AG10803 (cell line): ENCODE measurements at regions not wholly inside any gene's neighbourhood (a gene's known extent, or its start where the extent isn't known, plus 50 kb on each side); places are given as distances from the start of the nearest gene placed in this dataset.

Source experiments
- DNase-seq: peaks from one replicate; pipeline ENCODE4 v3.0.0; 2010; ENCODE audit warnings: low read depth
- H3K4me3 ChIP-seq: 2 replicates; pipeline ENCODE4 v1.5.1; 2011; ENCODE audit warnings: mild to moderate bottlenecking, low read length, control low read depth
- TF ChIP-seq, protein P1 (sequence below): conservative IDR thresholded peaks from 2 replicates; pipeline ENCODE4 v1.5.1; 2011; ENCODE audit warnings: mild to moderate bottlenecking, low read length, control low read depth, inconsistent platforms

DNA sequence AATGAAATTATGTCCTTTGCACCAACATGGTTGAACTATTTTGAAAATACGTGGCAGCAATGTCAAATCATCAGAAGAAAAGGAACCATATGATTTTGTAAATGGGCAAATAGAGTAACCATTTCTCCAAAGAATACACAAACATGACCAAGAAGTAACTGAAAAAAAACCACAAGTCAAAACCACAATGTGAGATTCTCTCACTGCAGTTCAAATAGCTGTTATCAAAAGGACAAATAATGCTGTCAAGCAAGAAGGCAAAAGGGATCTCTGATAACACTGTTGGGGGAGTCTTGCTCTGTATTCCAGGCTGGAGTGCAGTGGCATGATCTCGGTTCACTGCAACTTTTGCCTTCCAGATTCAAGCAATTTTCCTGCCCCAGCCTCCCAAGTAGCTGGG is 170.7 kb upstream of the XIST start:
- TF ChIP-seq, protein P1, sequence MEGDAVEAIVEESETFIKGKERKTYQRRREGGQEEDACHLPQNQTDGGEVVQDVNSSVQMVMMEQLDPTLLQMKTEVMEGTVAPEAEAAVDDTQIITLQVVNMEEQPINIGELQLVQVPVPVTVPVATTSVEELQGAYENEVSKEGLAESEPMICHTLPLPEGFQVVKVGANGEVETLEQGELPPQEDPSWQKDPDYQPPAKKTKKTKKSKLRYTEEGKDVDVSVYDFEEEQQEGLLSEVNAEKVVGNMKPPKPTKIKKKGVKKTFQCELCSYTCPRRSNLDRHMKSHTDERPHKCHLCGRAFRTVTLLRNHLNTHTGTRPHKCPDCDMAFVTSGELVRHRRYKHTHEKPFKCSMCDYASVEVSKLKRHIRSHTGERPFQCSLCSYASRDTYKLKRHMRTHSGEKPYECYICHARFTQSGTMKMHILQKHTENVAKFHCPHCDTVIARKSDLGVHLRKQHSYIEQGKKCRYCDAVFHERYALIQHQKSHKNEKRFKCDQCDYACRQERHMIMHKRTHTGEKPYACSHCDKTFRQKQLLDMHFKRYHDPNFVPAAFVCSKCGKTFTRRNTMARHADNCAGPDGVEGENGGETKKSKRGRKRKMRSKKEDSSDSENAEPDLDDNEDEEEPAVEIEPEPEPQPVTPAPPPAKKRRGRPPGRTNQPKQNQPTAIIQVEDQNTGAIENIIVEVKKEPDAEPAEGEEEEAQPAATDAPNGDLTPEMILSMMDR = no peak
- DNase-seq = no peak
- H3K4me3 ChIP-seq = no peak overlapping the region

DNA sequence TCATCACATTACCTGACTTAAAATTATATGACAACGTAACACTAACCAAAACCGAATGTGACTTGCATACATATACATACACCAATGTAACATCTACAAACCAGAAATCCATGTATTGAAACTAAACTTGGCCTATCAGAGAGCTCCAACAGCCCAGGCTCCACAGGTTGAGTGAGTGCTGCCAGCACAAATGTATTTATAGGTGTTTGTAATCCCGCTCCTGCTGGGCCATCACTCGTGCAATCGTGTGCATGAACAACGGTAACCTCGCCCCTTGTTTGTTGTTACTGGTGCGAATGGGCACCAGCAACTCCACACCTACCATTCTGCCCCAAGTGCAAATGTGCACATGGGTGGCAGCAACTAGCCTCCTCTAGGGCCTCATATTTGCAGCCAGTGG is 165.7 kb upstream of the XIST start:
- TF ChIP-seq, protein P1 = no peak
- no peak for DNase-seq
- no peak overlapping the region for H3K4me3 ChIP-seq

DNA sequence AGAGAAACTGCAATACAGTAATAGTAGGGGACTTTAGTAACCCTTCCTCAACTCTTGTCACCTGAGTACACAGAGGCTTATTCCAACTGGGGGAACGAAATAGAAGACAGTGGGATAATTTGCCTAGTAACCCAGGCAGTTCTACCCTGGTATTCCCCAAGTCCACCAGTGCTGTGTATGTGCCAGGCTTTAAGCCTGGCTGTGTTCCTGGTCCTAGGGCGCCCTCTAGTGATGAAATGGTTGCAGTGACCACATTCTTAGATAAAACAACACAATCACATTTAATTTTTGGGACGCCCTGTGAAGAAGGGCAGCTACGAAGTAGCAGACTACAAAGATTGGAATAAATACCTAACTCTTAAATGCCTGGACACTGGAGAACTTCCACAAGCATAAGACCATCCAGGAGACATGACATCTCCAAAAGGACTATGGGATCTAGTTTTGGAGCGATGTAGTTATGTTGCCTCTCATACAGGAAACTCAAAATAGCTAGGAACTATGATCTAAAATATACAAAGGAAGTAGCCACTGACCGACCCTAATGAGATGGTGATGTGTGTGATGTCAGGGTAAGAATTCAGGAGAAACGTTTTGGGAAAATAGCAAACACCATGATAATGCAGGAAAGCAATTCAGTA is 163.0 kb upstream of the XIST start:
- TF ChIP-seq, protein P1 = peak; percentile 68
- H3K4me3 ChIP-seq = no peak overlapping the region
- DNase-seq = peak; percentile 57

DNA sequence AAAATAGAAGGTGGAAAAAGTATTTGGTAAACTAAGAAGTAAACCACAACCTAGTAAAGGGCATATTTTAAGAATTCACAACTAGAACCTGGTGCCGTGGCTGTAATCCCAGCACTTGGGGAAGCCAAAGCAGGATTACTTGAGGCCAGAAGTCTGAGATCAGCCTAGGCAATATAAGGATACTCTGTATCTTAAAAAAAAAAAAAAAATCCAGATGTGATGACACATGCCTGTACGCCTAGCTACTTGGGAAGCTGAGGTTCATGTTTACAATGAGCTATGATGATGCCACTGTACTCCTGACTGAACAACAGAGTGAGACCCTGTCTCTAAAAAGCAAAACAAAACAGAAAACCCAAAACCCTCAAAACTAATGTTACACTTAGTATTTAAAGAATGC is 156.5 kb upstream of the XIST start:
- no peak overlapping the region for H3K4me3 ChIP-seq
- peak; percentile 16 for DNase-seq
- TF ChIP-seq, protein P1 = no peak

DNA sequence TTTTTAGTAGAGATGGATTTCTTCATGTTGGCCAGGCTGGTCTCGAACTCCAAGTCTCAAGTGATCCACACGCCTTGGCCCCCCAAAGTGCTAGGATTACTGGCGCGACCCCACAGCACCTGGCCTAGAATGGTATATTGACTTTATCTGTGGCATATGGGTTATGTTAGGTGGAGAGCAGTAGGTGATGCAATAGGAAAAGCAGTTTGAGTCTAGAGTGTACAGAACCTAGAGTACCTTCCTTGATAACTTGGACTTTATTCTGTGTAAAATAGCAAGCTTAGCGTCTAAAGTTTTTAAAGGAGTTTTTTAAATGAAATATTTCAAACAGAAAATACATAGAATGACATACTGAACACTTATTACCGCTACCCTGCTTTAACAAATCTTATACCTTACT is 139.5 kb upstream of the XIST start:
- no peak for DNase-seq
- TF ChIP-seq, protein P1 = no peak
- H3K4me3 ChIP-seq = no peak overlapping the region

DNA sequence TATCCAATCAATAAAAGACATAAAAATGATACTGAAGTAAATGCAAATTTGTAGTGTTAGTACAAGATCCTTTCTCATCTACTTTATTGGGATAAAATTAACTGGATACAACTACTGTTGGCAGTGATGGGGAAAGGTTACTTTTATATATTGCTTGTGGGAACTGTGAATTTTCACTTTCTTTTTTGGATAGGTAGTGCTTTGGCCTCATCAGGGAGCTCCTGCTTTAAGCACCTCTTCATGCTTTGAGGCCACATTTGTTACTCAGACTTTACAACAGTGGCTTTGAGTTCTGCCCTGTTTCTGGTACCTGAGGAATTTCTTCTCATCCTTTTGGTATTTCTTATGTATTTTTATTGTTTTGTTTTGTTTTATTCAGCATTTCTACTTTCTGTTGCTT is 134.7 kb upstream of the XIST start:
- H3K4me3 ChIP-seq = no peak overlapping the region
- TF ChIP-seq, protein P1 = no peak

DNA sequence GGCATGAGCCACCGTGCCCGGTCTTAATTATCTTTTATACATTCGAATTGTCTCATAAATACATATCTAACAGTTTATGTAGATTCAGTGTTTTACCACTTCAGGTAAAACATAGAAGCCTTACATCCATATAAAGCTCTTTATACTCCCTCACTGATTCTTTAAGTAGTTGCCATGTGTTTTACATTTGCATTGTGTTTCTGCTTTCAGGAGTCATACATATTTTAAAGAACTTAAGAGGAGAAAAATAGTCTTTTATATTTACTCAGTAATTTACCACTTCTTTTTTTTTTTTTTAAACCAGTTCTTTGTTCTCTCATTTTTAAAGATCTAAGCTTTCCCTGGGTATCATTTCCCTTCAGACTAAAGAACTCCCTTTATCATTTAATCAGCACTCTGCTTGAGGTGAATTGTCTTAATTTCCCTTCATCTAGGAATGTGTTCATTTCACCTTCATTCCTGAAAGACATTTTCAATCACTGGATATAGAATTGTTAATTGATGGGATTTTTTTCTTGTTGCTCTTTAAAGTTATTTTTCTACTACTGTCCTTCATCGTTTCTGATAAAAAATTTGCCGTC is 127.1 kb upstream of the XIST start:
- no peak overlapping the region for H3K4me3 ChIP-seq
- DNase-seq = no peak
- TF ChIP-seq, protein P1 = no peak

More for the DNA sequence above, 134.7 kb upstream of the XIST start:
- DNase-seq = no peak
